ENCODE measurements at regions not wholly inside any gene's neighbourhood (a gene's known extent, or its start where the extent isn't known, plus 50 kb on each side); places are given as distances from the start of the nearest gene placed in this dataset.

GRCh38 chr22:47604563-47604962 lies 842.1 kb downstream of the TBC1D22A start:
- ChIA-PET CTCF (ENCODE audit: low intra/inter-chr PET ratio, low total read pairs) (no interaction called here), POLR2A (no interaction called here)
- H4K20me1 ChIP-seq (ENCODE audit: insufficient read depth, low read length) = no peaks in the 10 kb centered on the region
- H3K4me1 ChIP-seq (ENCODE audit: insufficient read depth, low read length) = no peaks in the 10 kb centered on the region
- peaks cover 2 to 21% of the 10 kb centered on the region in 2 experiments; a peak in 3 of 5 replicates for H3K27me3 ChIP-seq (ENCODE audit: control insufficient read depth in 1 of 2, insufficient read depth in 2 of 2, low read length in 2 of 2)
- intact Hi-C loops (cut with micrococcal nuclease; ENCODE audit: unreplicated experiment) = no loop called here
- TF ChIP-seq, protein P1, sequence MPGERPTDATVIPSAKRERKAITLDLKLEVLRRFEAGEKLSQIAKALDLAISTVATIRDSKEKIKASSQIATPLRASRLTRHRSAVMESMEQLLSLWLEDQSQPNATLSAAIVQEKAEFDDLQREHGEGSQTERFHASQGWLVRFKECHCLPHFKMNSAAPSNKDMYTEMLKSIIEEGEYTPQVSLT (CRISPR knock-in tag; IDR thresholded peaks at IDR 0.05; ENCODE audit: borderline replicate concordance, low read depth) = no peak
- TF ChIP-seq, protein P2, sequence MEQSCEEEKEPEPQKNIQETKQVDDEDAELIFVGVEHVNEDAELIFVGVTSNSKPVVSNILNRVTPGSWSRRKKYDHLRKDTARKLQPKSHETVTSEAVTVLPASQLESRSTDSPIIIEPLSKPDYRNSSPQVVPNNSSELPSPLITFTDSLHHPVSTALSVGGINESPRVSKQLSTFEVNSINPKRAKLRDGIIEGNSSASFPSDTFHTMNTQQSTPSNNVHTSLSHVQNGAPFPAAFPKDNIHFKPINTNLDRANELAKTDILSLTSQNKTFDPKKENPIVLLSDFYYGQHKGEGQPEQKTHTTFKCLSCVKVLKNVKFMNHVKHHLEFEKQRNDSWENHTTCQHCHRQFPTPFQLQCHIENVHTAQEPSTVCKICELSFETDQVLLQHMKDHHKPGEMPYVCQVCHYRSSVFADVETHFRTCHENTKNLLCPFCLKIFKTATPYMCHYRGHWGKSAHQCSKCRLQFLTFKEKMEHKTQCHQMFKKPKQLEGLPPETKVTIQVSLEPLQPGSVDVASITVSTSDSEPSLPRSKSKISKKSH (CRISPR knock-in tag; IDR thresholded peaks at IDR 0.05; ENCODE audit: borderline replicate concordance) = no peak
- TF ChIP-seq CBX2 (IDR thresholded peaks at IDR 0.05; ENCODE audit: low read depth, low read length) = no peak
- TF ChIP-seq CBX2 (CRISPR knock-in tag; IDR thresholded peaks at IDR 0.05; ENCODE audit: low read depth) = no peak
- no peak for TF ChIP-seq FOSL1 (CRISPR knock-in tag; IDR thresholded peaks at IDR 0.05; ENCODE audit: borderline replicate concordance)
- TF ChIP-seq ZNF24 (IDR thresholded peaks at IDR 0.05) = no peak
- TF ChIP-seq GLI4 (CRISPR knock-in tag; IDR thresholded peaks at IDR 0.05; ENCODE audit: borderline replicate concordance) = no peak
- no peak for TF ChIP-seq ZNF569 (CRISPR knock-in tag; IDR thresholded peaks at IDR 0.05; ENCODE audit: borderline replicate concordance)
- H3K9me3 ChIP-seq (ENCODE audit: low read length) = no peaks in the 10 kb centered on the region
- no TSS peak for BruUV-seq (replicated peaks)
- no peak for DNase-seq (ENCODE audit: low spot score)
- no peak for FAIRE-seq
- 6% methylated on average over 2 of the region's 3 CpGs for WGBS (ENCODE audit: low lambda C conversion rate)
- H3K27ac ChIP-seq (ENCODE audit: extremely low read length, insufficient read depth, low read length) = no peak overlapping the region
- no peaks in the 10 kb centered on the region for H3K36me3 ChIP-seq (replicated peaks in 1 of 2; ENCODE audit: control insufficient read depth in 1 of 2, insufficient read depth in 2 of 2, low read length in 2 of 2)
- H3K4me2 ChIP-seq (ENCODE audit: low read depth, low read length) = no peak overlapping the region
- H2AFZ ChIP-seq (ENCODE audit: low read length) = no peak overlapping the region
- H3K4me3 ChIP-seq (replicated peaks in 1 of 3; ENCODE audit: insufficient read depth in 1 of 3, low read depth in 2 of 3, low read length in 3 of 3) = no peak overlapping the region
- ATAC-seq = no peak
- no peaks in the 10 kb centered on the region for H3K79me2 ChIP-seq (ENCODE audit: insufficient read depth, low read length)
- in situ Hi-C loops (cut with HindIII; ENCODE audit: extremely low pct_ligation_motif_present, low pct_unique_long_range_greater_than_20kb) = no loop called here
- no peak overlapping the region for H3K9ac ChIP-seq (ENCODE audit: insufficient read depth, low read depth, low read length)

Measured in HepG2 (cell line).